SU-DHL-6 (cell line): ENCODE measurements at regions not wholly inside any gene's neighbourhood (a gene's known extent, or its start where the extent isn't known, plus 50 kb on each side); places are given as distances from the start of the nearest gene placed in this dataset.

ENCODE experiments used
- CTCF ChIP-seq: fragments of 200-600 bp; sonication (generic); IDR thresholded peaks from one replicate; pipeline ENCODE4 v1.5.1; 2017; ENCODE audit warnings: antibody characterized with exemption, mild to moderate bottlenecking, low read length, moderate library complexity; ENCODE audit not compliant: insufficient read depth, poor library complexity, severe bottlenecking
- EZH2phosphoT487 ChIP-seq: fragments of 200-600 bp; sonication (generic), shearing (Covaris generic); conservative IDR thresholded peaks from 2 replicates; pipeline ENCODE4 v1.6.1; 2018; ENCODE audit warnings: mild to moderate bottlenecking, antibody characterized with exemption, low read length, moderate library complexity, mixed read lengths

GRCh38 chr3:24594161-24594560 is 99.5 kb upstream of the THRB start:
- TF ChIP-seq CTCF (no peak), EZH2phosphoT487 (no peak)
